Vagina (tissue), 2 donors: ENCODE measurements at regions not wholly inside any gene's neighbourhood (a gene's known extent, or its start where the extent isn't known, plus 50 kb on each side); places are given as distances from the start of the nearest gene placed in this dataset.

Experiments used
- CTCF ChIP-seq, 3 experiments: fragments of 450-650 bp in 2 of 3; fragments of 200-600 bp in 1 of 3; sonication (generic) in 1 of 3; IDR thresholded peaks; one replicate each; pipeline ENCODE4 v1.5.1; 2017 to 2019; ENCODE audit warnings: antibody characterized with exemption in 3 of 3, mild to moderate bottlenecking in 2 of 3, moderate library complexity in 2 of 3
- POLR2A ChIP-seq, 2 donors: fragments of 450-650 bp; IDR thresholded peaks; one replicate each; pipeline ENCODE4 v1.6.1; 2017; ENCODE audit warnings: antibody characterized with exemption in 2 of 2, mild to moderate bottlenecking in 2 of 2, moderate library complexity in 2 of 2

- TF ChIP-seq POLR2A (IDR thresholded peaks at IDR 0.05), result no peak
- TF ChIP-seq CTCF (IDR thresholded peaks at IDR 0.05), result no peak
Measured at GRCh38 chr5:103842936-103843335, 280.3 kb upstream of the NUDT12 start.
